GM18861 (cell line): ENCODE measurements at regions not wholly inside any gene's neighbourhood (a gene's known extent, or its start where the extent isn't known, plus 50 kb on each side); places are given as distances from the start of the nearest gene placed in this dataset.
"Not testable (repeated sequence)": the region's sequence is repeated elsewhere in the genome, so short reads cannot be mapped to it uniquely, and the experiment has no call there.

Experiments
- ATAC-seq: cut with Tn5 transposase; IDR thresholded peaks from one replicate; pipeline ENCODE4 v1.9.1; 2021; ENCODE audit not compliant: unreplicated experiment

GRCh38 chr4:159030297-159030696, 72.6 kb upstream of the RAPGEF2 start:
- ATAC-seq = not testable (repeated sequence)

GRCh38 chr4:159035570-159035969, 67.3 kb upstream of the RAPGEF2 start:
- peak; percentile 63 for ATAC-seq

- no peak for ATAC-seq
These were observed 64.3 kb upstream of the RAPGEF2 start for GRCh38 chr4:159038536-159038935.

- no peak for ATAC-seq
These were observed 61.5 kb upstream of the RAPGEF2 start for GRCh38 chr4:159041054-159042034.

GRCh38 chr4:159042097-159042605, 60.7 kb upstream of the RAPGEF2 start:
- peak; percentile 69 for ATAC-seq

GRCh38 chr4:159042868-159043267, 60.0 kb upstream of the RAPGEF2 start:
- no peak for ATAC-seq

GRCh38 chr4:159043861-159044260, 59.0 kb upstream of the RAPGEF2 start:
- ATAC-seq = no peak

- no peak for ATAC-seq
These were observed 57.6 kb upstream of the RAPGEF2 start for GRCh38 chr4:159045321-159045720.

GRCh38 chr4:159046683-159047082, 56.2 kb upstream of the RAPGEF2 start:
- no peak for ATAC-seq

GRCh38 chr4:159047478-159048165, 55.3 kb upstream of the RAPGEF2 start:
- no peak for ATAC-seq

- no peak for ATAC-seq
These were observed 54.6 kb upstream of the RAPGEF2 start for GRCh38 chr4:159048166-159048886.

GRCh38 chr4:159049780-159050375, 53.0 kb upstream of the RAPGEF2 start:
- ATAC-seq = no peak

GRCh38 chr4:159051245-159052071, 51.4 kb upstream of the RAPGEF2 start:
- ATAC-seq = peak; percentile 76

GRCh38 chr4:159052315-159052714, 50.6 kb upstream of the RAPGEF2 start:
- peak; percentile 56 for ATAC-seq
